K562 (cell line): ENCODE measurements at regions not wholly inside any gene's neighbourhood (a gene's known extent, or its start where the extent isn't known, plus 50 kb on each side); places are given as distances from the start of the nearest gene placed in this dataset.

Experiments used
- ATAC-seq: fragments of 200-7000 bp; cut with Tn5 transposase; 3 replicates; pipeline ENCODE4 v1.9.1; 2020; ENCODE audit warnings: moderate library complexity
- BruUV-seq: library from RNA; stranded (reverse); fragments of 400-500 nt; replicated peaks from 2 replicates; lab custom pipeline; 2021; lab: Mats Ljungman, UMichigan
- CTCF ChIA-PET: fragments of 300-600 bp; formaldehyde crosslinking; extraction: SDS; loops from one replicate; lab custom pipeline; 2021; ENCODE audit warnings: low intra/inter-chr PET ratio; lab: Yijun Ruan, JAX
- POLR2A ChIA-PET: fragments of 300-600, 350-650 bp; sonication (Branson Sonifier 250); formaldehyde crosslinking; extraction: SDS; loops from one replicate; lab custom pipeline; 2021; ENCODE audit warnings: antibody characterized with exemption, inconsistent platforms; lab: Yijun Ruan, JAX
- DNase-seq, 4 experiments: peaks; one replicate each; pipeline versions ENCODE4 v3.0.0 to v3.0.0-alpha.2; 2011 to 2018; ENCODE audit warnings: low spot score in 3 of 4, mixed read lengths in 3 of 4; ENCODE audit errors: extremely low read depth in 1 of 4
- FAIRE-seq: peaks from 2 replicates; lab custom pipeline; 2011; peaks lifted over from hg19 to GRCh38; lab: Jason Lieb, UNC
- H2AFZ ChIP-seq: 2 replicates; pipeline ENCODE4 v1.6.0; 2011; ENCODE audit warnings: low read depth, low read length, control low read depth, inconsistent platforms
- H3K27ac ChIP-seq: fragments of 200-600 bp; 3 replicates; pipeline ENCODE4 v1.8.0; 2011; ENCODE audit warnings: low read depth, mild to moderate bottlenecking, control low read depth, inconsistent platforms, low read length, moderate library complexity, mixed read lengths; ENCODE audit errors: extremely low read depth
- H3K27me3 ChIP-seq, 2 experiments: fragments of 300-600 bp in 1 of 2; 2 replicates in 1 of 2; 3 replicates in 1 of 2; pipeline versions ENCODE4 v1.6.0 to v1.8.0; 2011; ENCODE audit warnings: inconsistent platforms in 2 of 2, low read length in 2 of 2, mild to moderate bottlenecking in 1 of 2, mixed read lengths in 1 of 2, moderate library complexity in 1 of 2; ENCODE audit not compliant: control insufficient read depth in 2 of 2, insufficient read depth in 2 of 2
- H3K36me3 ChIP-seq: fragments of 300-600 bp; 3 replicates; pipeline ENCODE4 v1.8.0; 2011; ENCODE audit warnings: mild to moderate bottlenecking, low read length, inconsistent platforms; ENCODE audit not compliant: control insufficient read depth, insufficient read depth
- H3K4me1 ChIP-seq, 2 experiments: fragments of 200-600 bp in 1 of 2; replicated peaks in 1 of 2; 2 replicates in 1 of 2; 3 replicates in 1 of 2; pipeline versions ENCODE4 v1.5.1 to v1.8.0; 2011; ENCODE audit warnings: inconsistent platforms in 2 of 2, low read length in 2 of 2, mild to moderate bottlenecking in 1 of 2, mixed read lengths in 1 of 2, moderate library complexity in 1 of 2; ENCODE audit not compliant: control insufficient read depth in 2 of 2, insufficient read depth in 2 of 2
- H3K4me2 ChIP-seq: 2 replicates; pipeline ENCODE4 v1.6.1; 2011; ENCODE audit warnings: low read length, control low read depth, inconsistent platforms, mixed read lengths; ENCODE audit not compliant: insufficient read depth
- H3K4me3 ChIP-seq: fragments of 200-600 bp; sonication (generic), shearing (Covaris generic); 2 replicates; pipeline ENCODE4 v1.5.1; 2016; ENCODE audit warnings: control low read depth, inconsistent platforms
- H3K79me2 ChIP-seq: fragments of 200-600 bp; 3 replicates; pipeline ENCODE4 v1.8.0; 2011; ENCODE audit warnings: low read length, inconsistent platforms; ENCODE audit not compliant: control insufficient read depth, insufficient read depth
- H3K9ac ChIP-seq, 2 experiments: 2 replicates each; pipeline versions ENCODE4 v1.6.0 to v1.6.1; 2011; ENCODE audit warnings: low read depth in 2 of 2, low read length in 2 of 2, control low read depth in 1 of 2, inconsistent platforms in 1 of 2, mild to moderate bottlenecking in 1 of 2, mixed read lengths in 1 of 2; ENCODE audit not compliant: insufficient read depth in 1 of 2
- H3K9me1 ChIP-seq: one replicate; pipeline ENCODE4 v1.6.0; 2011; ENCODE audit warnings: inconsistent platforms, mild to moderate bottlenecking, low read length, moderate library complexity; ENCODE audit not compliant: control insufficient read depth, insufficient read depth
- H3K9me3 ChIP-seq: replicated peaks from 2 replicates; pipeline ENCODE4 v1.5.1; 2011; ENCODE audit warnings: low read depth, low read length, inconsistent platforms; ENCODE audit not compliant: control insufficient read depth, insufficient read depth
- H4K20me1 ChIP-seq: replicated peaks from 2 replicates; pipeline ENCODE4 v1.6.1; 2011; ENCODE audit warnings: low read length, inconsistent platforms, mixed read lengths; ENCODE audit not compliant: control insufficient read depth, insufficient read depth
- EZH2 ChIP-seq: IDR thresholded peaks from 2 replicates; pipeline ENCODE4 v1.6.1; 2012; ENCODE audit warnings: low read depth, mild to moderate bottlenecking, inconsistent platforms, low read length, borderline replicate concordance
- GATA2 ChIP-seq: sonication (generic); formaldehyde crosslinking; IDR thresholded peaks from 2 replicates; pipeline ENCODE4 v1.4.0; 2020; ENCODE audit warnings: mild to moderate bottlenecking, missing genetic modification reagents
- MLLT1 ChIP-seq, 2 experiments: fragments of 450-650 bp; IDR thresholded peaks; 2 replicates each; pipeline ENCODE4 v1.6.1; 2016
- NFIC ChIP-seq: fragments of 450-650 bp; IDR thresholded peaks from 2 replicates; pipeline ENCODE4 v1.6.1; 2017; ENCODE audit warnings: mild to moderate bottlenecking, inconsistent platforms
- PBX2 ChIP-seq, 2 experiments: IDR thresholded peaks in 1 of 2; conservative IDR thresholded peaks in 1 of 2; 2 replicates each; pipeline ENCODE4 v1.6.1; 2016; ENCODE audit warnings: low read depth in 2 of 2, mild to moderate bottlenecking in 1 of 2, missing compliant biosample characterization in 1 of 2, missing genetic modification characterization in 1 of 2, moderate library complexity in 1 of 2
- PTTG1 ChIP-seq: fragments of 450-650 bp; IDR thresholded peaks from 2 replicates; pipeline ENCODE4 v1.6.1; 2016; ENCODE audit warnings: low read depth, mild to moderate bottlenecking, missing genetic modification characterization, missing compliant biosample characterization
- SP2 ChIP-seq: IDR thresholded peaks from 2 replicates; pipeline ENCODE4 v1.6.1; 2011; ENCODE audit warnings: mild to moderate bottlenecking, low read depth, low read length, moderate library complexity; ENCODE audit not compliant: poor library complexity, severe bottlenecking; ENCODE audit errors: extremely low read depth
- ZBTB33 ChIP-seq: sonication (generic); formaldehyde crosslinking; IDR thresholded peaks from 2 replicates; pipeline ENCODE4 v1.8.1; 2023; ENCODE audit warnings: mild to moderate bottlenecking, missing genetic modification reagents
- WGBS: fragments of 100-300 bp; shearing (Covaris generic); methylation state at CpG from one replicate; pipeline ENCODE4 v1.1.6; 2016; ENCODE audit warnings: low coverage, mixed read lengths; ENCODE audit not compliant: insufficient coverage; ENCODE audit errors: missing lambda C conversion rate; 5-methylcytosine and 5-hydroxymethylcytosine counted together
- in situ Hi-C: fragments of 300-500 bp; cut with MboI; formaldehyde crosslinking; loops from 4 replicates; pipeline ENCODE4 v1.15.0; 2018; ENCODE audit warnings: inconsistent platforms, mixed read lengths
- intact Hi-C: fragments of 100-400 bp; cut with micrococcal nuclease; formaldehyde crosslinking; loops from 2 replicates; pipeline ENCODE4 v1.14.2; 2022

DNA sequence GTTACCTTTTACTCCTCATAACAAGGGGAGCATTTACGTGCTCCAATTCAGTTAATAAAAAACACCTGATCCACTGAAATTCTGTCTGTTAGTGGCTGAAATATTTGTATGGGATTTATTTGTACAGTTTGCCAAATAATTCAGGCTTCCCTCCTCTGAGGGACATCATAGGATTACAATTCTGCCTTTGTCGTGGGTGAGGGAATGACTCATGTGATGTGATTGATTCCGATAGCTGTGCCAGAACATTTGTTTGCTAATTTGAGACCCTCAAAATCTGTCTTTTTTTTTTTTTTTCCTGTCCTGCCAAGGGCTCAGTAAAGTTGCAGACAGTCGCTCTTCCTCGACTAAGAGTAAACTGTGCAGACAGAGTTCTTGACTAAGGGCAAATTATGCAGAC is 612.6 kb upstream of the CDH2 start:
- Histone ChIP-seq H3K9me1 (no peaks in the 10 kb centered on the region), H3K9me3 (no peaks in the 10 kb centered on the region; the same call in 1 of the 2 replicates), H3K9ac (no peak overlapping the region), H3K27me3 (no peaks in the 10 kb centered on the region), H3K36me3 (no peaks in the 10 kb centered on the region), H3K4me1 (no peaks in the 10 kb centered on the region), H3K79me2 (no peaks in the 10 kb centered on the region), H2AFZ (no peak overlapping the region), H3K27ac (no peak overlapping the region), H3K4me2 (no peak overlapping the region), H3K4me3 (no peak overlapping the region), H4K20me1 (no peaks in the 10 kb centered on the region)
- BruUV-seq, result no TSS peak
- FAIRE-seq (no peak), ATAC-seq (no peak), DNase-seq (no peak)
- intact Hi-C loops, result no loop called here
- ChIA-PET CTCF (no interaction called here), POLR2A (no interaction called here)
- TF ChIP-seq NFIC, result no peak
- TF ChIP-seq PBX2 (CRISPR knock-in tag; IDR thresholded peaks at IDR 0.05; ENCODE audit: low read depth), result no peak
- no peak for TF ChIP-seq PBX2 (tag; conservative IDR thresholded peaks at IDR 0.05; ENCODE audit: low read depth)
- no peak for TF ChIP-seq ZBTB33 (CRISPR knock-in tag)
- no peak for TF ChIP-seq GATA2
- no peak for TF ChIP-seq MLLT1 (IDR thresholded peaks at IDR 0.05)
- no peak for TF ChIP-seq EZH2
- no peak for TF ChIP-seq PTTG1
- no peak for TF ChIP-seq SP2
- WGBS, result under 1% methylated on average over 5 of the region's 5 CpGs
- in situ Hi-C loops, result no loop called here
